ENCODE measurements at regions not wholly inside any gene's neighbourhood (a gene's known extent, or its start where the extent isn't known, plus 50 kb on each side); places are given as distances from the start of the nearest gene placed in this dataset.

GRCh38 chr14:99043756-99044155 is 228.2 kb downstream of the BCL11B start:
- DNase-seq (ENCODE audit: low read depth in 2 of 2): no peak

DNA sequence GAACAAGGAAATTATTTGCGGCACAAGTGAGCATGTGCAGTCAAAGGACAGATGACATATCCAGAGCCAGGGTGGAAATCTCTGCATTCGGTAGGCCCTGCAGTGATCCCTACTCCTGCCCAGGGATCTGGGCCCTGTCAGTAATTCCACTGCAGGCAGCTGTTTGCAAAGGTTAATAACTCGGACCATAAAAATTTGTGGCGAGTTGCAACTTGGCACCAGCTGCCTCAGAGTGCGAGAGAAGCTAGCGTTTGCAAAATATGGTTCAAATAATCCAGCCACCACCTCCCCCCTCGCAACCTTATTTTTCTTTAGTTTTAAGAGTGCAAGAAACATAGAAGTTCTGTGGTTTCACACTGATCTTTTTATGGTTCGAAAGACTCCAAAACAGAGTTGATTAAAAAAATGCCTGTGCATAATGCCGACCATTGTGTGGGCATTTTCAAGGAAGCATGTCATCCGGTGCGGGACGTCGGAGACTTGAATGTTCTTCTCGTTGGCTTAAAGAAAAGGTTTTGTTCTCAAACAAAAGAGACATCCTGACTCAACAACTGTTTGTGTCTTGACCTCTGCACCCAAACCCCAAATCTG is 224.5 kb downstream of the BCL11B start:
- no peak for DNase-seq (ENCODE audit: low read depth in 2 of 2)

DNA sequence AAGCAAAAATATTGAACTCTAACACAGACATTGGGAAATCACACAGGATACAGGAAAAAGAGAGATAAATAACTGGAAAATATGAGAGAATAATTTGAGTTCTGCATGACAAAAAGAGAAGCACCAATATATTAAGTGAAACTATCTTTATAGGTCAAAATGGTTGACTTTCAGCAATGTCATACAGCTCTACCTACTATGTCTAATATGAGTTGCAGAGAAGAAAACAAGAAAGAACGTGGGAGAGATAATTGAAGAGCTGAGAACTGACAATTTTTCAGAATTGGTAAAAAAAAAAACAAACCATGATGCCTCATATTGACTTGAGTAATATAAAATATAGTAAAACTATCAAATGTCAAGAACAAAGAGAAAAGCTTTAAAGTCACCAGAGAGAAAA is 221.7 kb downstream of the BCL11B start:
- no peak for DNase-seq (ENCODE audit: low read depth in 2 of 2)

DNA sequence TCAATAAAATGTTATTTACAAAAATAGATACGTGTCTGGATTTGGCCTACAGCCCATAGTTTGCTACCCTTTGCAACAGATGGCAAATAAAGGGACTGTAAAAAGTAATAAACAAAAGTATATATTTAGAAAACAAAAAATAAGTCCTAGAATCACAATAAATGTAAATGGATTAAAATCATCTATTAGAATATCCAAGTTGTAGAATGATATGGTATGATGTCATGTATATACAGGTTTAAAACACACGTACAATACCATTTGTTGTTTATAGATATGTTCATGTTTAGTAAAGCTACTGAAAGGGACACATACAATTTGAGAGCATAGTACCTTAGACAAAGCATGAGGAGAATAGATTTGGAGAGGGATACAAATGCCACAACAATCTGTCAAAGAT is 219.5 kb downstream of the BCL11B start:
- no peak for DNase-seq (ENCODE audit: low read depth in 2 of 2)

GRCh38 chr14:99055019-99055418 is 217.0 kb downstream of the BCL11B start:
- no peak for DNase-seq (ENCODE audit: low read depth in 2 of 2)

GRCh38 chr14:99055816-99056215 is 216.2 kb downstream of the BCL11B start:
- no peak for DNase-seq (ENCODE audit: low read depth in 2 of 2)

GRCh38 chr14:99057576-99058083 is 214.4 kb downstream of the BCL11B start:
- DNase-seq (ENCODE audit: low read depth in 2 of 2): no peak

- no peak for DNase-seq (ENCODE audit: low read depth in 2 of 2)
Observed at GRCh38 chr14:99058542-99058941, 213.5 kb downstream of the BCL11B start.

DNA sequence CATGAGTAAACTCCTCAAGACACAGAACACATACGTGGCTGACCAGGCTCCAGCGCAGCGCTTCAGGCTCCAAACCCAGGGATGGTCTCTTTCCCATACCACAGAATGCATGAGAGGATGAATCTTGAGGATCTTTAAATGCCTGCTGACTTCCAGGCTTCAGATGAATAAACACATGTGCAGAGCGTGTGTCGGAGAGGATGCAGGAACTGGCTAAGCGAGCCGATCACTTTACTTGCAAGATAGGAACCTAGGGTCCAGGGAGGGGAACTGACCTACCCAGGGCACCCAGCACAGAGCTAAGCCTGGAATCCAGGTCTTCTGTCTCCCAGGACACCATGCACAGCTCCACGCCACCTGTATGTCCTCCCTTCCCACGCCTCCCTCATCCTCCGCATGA is 209.8 kb downstream of the BCL11B start:
- DNase-seq (ENCODE audit: low read depth in 2 of 2): no peak

DNA sequence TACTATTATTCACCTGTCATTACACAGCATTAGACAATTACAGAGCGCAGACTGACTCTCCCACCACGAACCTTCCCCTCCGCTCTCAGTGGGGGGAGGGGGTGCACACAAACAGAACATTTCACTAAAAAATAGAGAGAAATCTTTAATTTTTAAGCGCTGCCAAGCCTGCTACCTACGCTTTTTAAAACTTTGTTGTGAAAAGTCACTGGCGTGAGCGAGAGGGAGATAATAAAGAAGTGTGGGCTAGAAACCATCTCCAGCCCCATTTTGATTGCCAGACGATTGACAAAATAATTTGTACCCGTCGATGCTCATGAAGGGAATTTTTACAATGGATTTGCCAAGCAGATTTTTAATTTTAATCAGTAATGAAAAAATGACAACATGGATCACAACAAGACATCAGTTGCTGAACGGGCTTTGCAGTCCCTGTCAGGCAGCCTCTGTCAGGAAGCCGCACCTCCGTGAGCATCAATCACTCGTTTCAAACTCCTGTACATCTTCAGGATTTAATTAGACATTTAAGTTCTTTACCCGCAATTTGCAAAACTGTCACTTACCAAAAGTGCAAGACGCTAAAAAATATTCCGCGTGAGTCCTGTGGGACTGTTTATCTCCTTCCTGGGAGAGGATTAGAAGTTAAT is 209.1 kb downstream of the BCL11B start:
- DNase-seq (ENCODE audit: low read depth in 2 of 2): no peak

DNA sequence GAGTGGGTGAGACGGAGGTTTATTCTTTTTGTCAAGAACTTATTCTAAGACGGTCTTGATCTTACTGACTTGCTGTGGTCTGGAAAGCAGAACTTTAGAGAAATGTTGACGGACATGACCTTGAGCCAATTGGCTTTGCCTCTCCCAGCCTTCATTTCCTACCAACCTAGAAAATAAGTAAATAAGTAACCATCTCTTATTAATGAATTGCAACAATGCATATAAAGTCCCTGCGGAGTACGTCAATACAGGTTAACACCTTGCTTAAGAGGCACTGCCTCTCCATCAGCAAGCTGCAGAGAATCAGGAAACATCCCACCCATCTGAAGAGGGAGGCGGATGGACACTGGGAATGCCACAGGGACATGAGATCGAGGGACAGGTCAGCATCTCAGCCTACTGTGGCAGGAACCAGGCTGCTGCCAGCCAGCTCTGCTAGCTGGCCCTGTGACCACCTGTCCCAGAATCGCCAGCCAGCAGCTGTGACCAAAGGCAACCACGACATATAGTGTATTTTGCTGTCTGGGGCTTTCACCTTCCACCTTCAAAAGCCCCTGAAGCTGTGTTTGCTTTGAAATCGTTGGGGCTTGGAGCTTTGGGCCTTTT is 208.3 kb downstream of the BCL11B start:
- DNase-seq (ENCODE audit: low read depth in 2 of 2): no peak

GRCh38 chr14:99064262-99064954 is 207.6 kb downstream of the BCL11B start:
- peak in 1 of 2 experiments; percentile 18 for DNase-seq (ENCODE audit: low read depth in 2 of 2)

DNA sequence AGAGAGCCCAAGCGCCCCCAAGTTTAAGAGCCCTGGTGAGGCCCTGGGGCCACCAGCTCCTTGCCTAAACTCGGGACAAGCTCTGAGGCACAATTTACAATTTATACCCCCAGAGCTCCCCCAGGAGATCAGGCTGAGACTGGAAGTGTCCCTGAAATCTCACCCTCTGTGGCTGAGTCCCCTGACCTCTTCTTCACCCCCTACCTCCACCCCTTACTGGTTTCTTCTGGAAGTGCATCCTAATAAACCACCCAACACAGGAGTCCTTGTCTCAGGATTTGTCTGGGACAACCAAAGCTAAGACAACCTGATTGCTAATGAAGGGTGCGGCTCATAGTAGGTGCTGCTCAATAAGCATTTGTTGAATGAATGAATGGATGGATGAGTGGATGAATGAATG is 206.4 kb downstream of the BCL11B start:
- no peak for DNase-seq (ENCODE audit: low read depth in 2 of 2)

DNA sequence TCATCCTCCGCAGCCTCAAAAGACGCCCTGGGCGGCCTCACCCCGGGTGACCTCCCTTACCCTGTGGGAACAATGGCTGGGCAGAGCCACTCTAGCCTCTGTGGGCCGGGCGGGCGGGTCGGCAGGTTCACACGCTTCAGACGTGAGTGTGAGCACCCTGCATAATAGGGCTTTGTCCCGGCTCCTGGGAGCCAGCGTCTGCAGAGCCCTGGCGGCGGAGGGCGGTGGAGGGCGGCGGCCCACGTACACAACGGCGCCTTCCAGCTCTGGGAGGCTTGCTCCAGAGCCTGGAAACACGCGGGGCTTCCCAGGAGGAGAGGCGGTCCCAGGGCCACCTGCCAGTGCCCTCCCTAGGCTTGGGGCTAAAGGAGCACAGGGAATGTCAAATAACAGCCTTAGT is 205.6 kb downstream of the BCL11B start:
- no peak for DNase-seq (ENCODE audit: low read depth in 2 of 2)

- DNase-seq (ENCODE audit: low read depth in 2 of 2): no peak
Observed at GRCh38 chr14:99067141-99067920, 204.7 kb downstream of the BCL11B start.

DNA sequence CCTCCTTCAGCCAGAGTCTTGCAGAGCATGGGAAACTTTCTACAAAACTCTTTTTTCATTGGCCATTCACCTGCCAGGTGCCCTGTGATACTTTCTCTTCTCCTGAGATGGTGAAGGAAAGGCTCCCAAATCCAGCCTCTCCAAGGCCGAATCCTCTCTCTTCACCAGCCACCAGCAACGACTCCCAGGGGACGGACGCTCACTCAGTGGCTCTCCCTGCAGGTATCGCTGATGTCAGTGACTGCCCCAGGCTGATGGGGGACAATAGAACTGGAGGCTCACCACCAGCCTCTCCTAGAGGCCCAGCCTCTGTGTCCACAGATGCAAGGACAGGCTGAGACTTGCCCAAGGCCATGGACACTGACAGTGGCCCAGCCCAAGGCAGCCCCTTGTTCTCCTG is 204.1 kb downstream of the BCL11B start:
- no peak for DNase-seq (ENCODE audit: low read depth in 2 of 2)

DNA sequence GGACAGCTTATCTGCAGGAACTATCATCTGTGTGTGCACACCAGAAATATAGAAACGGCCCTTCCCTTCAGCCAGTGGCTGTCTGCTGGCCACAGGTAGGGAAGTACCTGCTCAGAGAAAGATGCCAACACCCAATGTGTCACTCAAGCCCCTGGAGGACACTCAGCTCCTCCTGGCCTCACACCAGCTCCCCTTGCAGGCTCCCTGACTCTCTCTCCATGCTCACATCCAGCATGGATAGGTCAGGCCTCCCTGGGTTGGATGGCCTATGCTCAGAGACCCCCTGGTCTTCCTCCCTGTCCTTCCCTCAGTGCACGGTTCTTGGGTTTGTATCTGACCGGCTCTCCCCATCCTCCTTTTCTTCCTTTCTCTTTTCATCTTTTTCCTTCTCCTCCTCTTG is 202.1 kb downstream of the BCL11B start:
- no peak for DNase-seq (ENCODE audit: low read depth in 2 of 2)

- no peak for DNase-seq (ENCODE audit: low read depth in 2 of 2)
Observed at GRCh38 chr14:99072433-99072832, 199.6 kb downstream of the BCL11B start.

DNA sequence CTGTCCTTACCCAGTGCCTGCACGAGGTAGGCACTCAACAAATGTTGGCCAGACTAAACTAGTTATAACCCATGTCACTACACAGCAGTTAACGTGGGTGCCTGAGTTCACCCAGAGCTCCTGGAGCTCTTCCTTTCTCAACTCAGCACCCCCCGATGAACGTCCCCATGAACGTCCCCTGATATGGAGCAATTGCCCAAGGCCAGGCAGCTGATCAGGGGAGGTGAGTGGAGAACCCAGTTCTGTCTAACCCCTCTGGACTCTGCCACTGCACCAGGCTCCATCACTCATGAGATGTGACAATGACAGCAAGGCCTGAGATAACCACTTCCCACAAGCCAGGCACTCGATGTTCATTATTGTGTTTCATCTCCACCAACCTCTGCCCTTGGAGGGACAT is 199.0 kb downstream of the BCL11B start:
- no peak for DNase-seq (ENCODE audit: low read depth in 2 of 2)

DNA sequence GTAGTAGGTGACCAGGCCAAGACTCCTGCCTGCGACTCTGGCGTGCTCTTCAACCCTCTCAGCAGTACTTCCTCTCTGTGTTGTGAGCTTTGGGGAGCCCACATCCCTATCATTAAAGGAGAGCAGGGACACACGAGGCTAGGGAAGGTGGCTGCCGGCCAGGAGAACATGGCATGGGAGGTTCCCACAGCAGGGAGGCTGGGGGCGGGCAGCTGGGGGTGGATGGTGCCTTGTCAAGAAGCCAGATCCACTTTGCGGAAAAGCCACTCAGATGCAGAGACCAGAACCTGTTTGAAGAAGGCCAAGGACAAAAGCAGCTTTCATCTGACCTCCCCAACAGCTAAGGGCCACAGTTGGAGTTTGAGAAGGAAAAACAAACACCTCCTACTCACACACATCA is 198.6 kb downstream of the BCL11B start:
- no peak for DNase-seq (ENCODE audit: low read depth in 2 of 2)

DNA sequence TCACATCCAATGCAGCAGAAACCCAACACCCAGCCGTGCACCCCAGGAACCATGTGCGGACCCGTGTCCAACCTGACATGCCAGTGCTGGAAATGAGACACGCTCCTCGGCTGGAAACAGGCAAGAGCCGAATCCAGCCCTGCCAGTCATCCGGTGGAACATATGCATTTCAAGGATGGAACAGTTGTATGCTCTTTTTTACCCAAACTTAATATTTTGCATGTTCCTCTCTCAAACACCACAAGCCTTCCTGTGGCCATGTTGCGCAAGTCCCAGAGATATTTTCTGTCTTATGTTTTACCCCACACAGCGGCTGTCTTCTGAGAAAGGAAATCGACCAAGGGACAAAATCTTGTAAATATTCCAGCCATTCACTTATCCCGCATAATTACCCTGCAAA is 196.9 kb downstream of the BCL11B start:
- no peak for DNase-seq (ENCODE audit: low read depth in 2 of 2)

All from fibroblast of skin of left quadriceps (primary cell).